ENCODE measurements at regions not wholly inside any gene's neighbourhood (a gene's known extent, or its start where the extent isn't known, plus 50 kb on each side); places are given as distances from the start of the nearest gene placed in this dataset.

DNA sequence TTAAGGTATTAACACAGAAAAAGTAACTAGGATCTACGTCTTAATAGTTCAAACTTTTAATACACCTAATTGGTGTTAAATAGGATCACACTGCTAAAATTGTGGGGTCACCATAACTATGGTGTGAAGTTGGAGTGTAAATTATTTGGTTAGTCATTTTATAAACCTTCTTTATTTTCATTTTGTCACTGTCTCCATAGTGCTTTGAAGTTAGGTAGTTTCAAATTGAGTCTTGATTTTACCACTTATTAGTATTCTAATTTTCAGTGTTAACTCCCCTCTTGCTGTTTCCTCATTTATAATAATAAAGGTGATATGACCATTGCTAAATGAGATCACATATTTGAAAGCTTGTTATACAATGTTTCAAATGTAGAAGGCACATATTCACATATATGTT, 738.1 kb upstream of the CHRM3 start:
- TF ChIP-seq, protein P1, sequence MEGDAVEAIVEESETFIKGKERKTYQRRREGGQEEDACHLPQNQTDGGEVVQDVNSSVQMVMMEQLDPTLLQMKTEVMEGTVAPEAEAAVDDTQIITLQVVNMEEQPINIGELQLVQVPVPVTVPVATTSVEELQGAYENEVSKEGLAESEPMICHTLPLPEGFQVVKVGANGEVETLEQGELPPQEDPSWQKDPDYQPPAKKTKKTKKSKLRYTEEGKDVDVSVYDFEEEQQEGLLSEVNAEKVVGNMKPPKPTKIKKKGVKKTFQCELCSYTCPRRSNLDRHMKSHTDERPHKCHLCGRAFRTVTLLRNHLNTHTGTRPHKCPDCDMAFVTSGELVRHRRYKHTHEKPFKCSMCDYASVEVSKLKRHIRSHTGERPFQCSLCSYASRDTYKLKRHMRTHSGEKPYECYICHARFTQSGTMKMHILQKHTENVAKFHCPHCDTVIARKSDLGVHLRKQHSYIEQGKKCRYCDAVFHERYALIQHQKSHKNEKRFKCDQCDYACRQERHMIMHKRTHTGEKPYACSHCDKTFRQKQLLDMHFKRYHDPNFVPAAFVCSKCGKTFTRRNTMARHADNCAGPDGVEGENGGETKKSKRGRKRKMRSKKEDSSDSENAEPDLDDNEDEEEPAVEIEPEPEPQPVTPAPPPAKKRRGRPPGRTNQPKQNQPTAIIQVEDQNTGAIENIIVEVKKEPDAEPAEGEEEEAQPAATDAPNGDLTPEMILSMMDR (conservative IDR thresholded peaks at IDR 0.05), result no peak
- TF ChIP-seq EZH2 (IDR thresholded peaks at IDR 0.05; ENCODE audit: low read depth), result no peak
